Uterus (tissue), 3 donors: ENCODE measurements at regions not wholly inside any gene's neighbourhood (a gene's known extent, or its start where the extent isn't known, plus 50 kb on each side); places are given as distances from the start of the nearest gene placed in this dataset.

Experiments
- DNase-seq, 2 donors: peaks; one replicate each; pipeline ENCODE4 v3.0.0-alpha.2; 2019 to 2020
- H3K27ac ChIP-seq, 2 donors: fragments of 200-600 bp; sonication (generic); 1 replicate in 1 of 2; 2 replicates in 1 of 2; pipeline ENCODE4 v1.5.1; 2016 to 2018
- H3K27me3 ChIP-seq, 2 donors: fragments of 200-600 bp; sonication (generic); one replicate each; pipeline ENCODE4 v1.5.1; 2018 to 2019; ENCODE audit warnings: control low read depth in 1 of 2
- H3K36me3 ChIP-seq, 2 donors: fragments of 200-600 bp; sonication (generic); one replicate each; pipeline ENCODE4 v1.5.1; 2019; ENCODE audit warnings: control low read depth in 1 of 2
- H3K4me1 ChIP-seq, 2 donors: fragments of 200-600 bp; sonication (generic); one replicate each; pipeline ENCODE4 v1.5.1; 2018 to 2019; ENCODE audit warnings: control low read depth in 1 of 2
- H3K4me3 ChIP-seq, 2 donors: fragments of 200-600 bp; sonication (generic); 1 replicate in 1 of 2; 2 replicates in 1 of 2; pipeline ENCODE4 v1.5.1; 2018 to 2019; ENCODE audit warnings: mild to moderate bottlenecking in 1 of 2
- H3K9me3 ChIP-seq, 2 donors: fragments of 200-600 bp; sonication (generic); one replicate each; pipeline ENCODE4 v1.5.1; 2019; ENCODE audit warnings: control low read depth in 1 of 2
- CTCF ChIP-seq, 4 experiments: fragments of 200-600 bp in 2 of 4; fragments of 450-650 bp in 2 of 4; sonication (generic) in 2 of 4; IDR thresholded peaks; one replicate each; pipeline ENCODE4 v1.5.1; 2016 to 2019; ENCODE audit warnings: antibody characterized with exemption in 4 of 4, mild to moderate bottlenecking in 2 of 4, moderate library complexity in 1 of 4
- POLR2A ChIP-seq, 2 donors: fragments of 450-650 bp; IDR thresholded peaks; one replicate each; pipeline ENCODE4 v1.6.1; 2016; ENCODE audit warnings: antibody characterized with exemption in 2 of 2, mild to moderate bottlenecking in 1 of 2, moderate library complexity in 1 of 2
- intact Hi-C: fragments of 100-400 bp; cut with DNase I; formaldehyde crosslinking; loops from one replicate; pipeline ENCODE4 v1.15.1; 2023; ENCODE audit warnings: low total_unique reads
- donor health status: DM: yes; HTN: yes; CAD: no.

GRCh38 chr2:223669453-223670225 lies 67.5 kb upstream of the SCG2 start:
- no peak for TF ChIP-seq CTCF (IDR thresholded peaks at IDR 0.05)
- TF ChIP-seq POLR2A (IDR thresholded peaks at IDR 0.05): no peak
- H3K27ac ChIP-seq: no peak overlapping the region
- no peaks in the 10 kb centered on the region for H3K27me3 ChIP-seq
- H3K36me3 ChIP-seq: no peaks in the 10 kb centered on the region
- no peaks in the 10 kb centered on the region for H3K9me3 ChIP-seq
- intact Hi-C loops: no loop called here
- no peaks in the 10 kb centered on the region for H3K4me1 ChIP-seq
- no peak overlapping the region for H3K4me3 ChIP-seq
- no peak for DNase-seq

DNA sequence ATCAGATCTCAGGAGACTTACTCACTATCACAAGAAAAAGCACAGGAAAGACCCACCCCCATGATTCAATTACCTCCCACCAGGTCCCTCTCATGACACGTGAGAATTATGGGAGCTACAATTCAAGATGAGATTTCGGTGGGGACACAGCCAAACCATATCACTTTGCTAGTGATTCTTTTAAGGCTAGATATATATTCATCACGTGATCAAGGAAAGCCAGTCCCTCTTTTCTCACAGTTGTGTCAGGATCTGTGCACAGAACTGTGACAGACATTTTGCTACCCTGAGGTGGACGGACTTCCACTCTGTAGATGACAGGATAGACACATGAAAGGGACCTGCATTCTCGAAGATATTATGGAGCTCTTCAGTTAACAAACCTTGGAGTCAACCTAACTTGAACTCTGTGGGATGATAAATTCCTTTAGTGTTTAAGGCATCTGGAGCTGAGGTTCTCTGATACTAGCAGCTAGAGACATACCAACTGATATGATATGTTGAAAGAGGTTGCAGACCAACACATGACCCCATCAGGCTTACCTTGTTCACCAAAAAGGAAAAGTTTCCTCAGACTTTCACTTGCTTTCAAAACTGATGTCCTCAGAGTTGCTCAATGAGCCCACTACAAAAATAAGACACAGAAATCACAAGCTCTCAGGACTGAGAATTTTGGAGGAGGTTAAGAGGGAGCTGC lies 66.3 kb upstream of the SCG2 start:
- DNase-seq: no peak
- Histone ChIP-seq H3K4me1 (no peaks in the 10 kb centered on the region), H3K36me3 (no peaks in the 10 kb centered on the region), H3K27ac (no peak overlapping the region), H3K9me3 (no peaks in the 10 kb centered on the region), H3K27me3 (no peaks in the 10 kb centered on the region), H3K4me3 (no peak overlapping the region)
- TF ChIP-seq POLR2A (IDR thresholded peaks at IDR 0.05): no peak
- no peak for TF ChIP-seq CTCF (IDR thresholded peaks at IDR 0.05)
- intact Hi-C loops: no loop called here

- Histone ChIP-seq H3K27ac (no peak overlapping the region), H3K9me3 (no peaks in the 10 kb centered on the region), H3K4me1 (no peaks in the 10 kb centered on the region), H3K36me3 (no peaks in the 10 kb centered on the region), H3K27me3 (no peaks in the 10 kb centered on the region), H3K4me3 (no peak overlapping the region)
- intact Hi-C loops: no loop called here
- no peak for TF ChIP-seq CTCF (IDR thresholded peaks at IDR 0.05)
- no peak for TF ChIP-seq POLR2A (IDR thresholded peaks at IDR 0.05)
- DNase-seq: no peak
Measured at GRCh38 chr2:223654384-223654915, 52.3 kb upstream of the SCG2 start.

- Histone ChIP-seq H3K36me3 (no peaks in the 10 kb centered on the region), H3K4me3 (no peak overlapping the region), H3K4me1 (no peaks in the 10 kb centered on the region), H3K27me3 (no peaks in the 10 kb centered on the region), H3K27ac (no peak overlapping the region), H3K9me3 (no peaks in the 10 kb centered on the region)
- no peak for DNase-seq
- intact Hi-C loops: no loop called here
- TF ChIP-seq POLR2A (IDR thresholded peaks at IDR 0.05) (no peak), CTCF (IDR thresholded peaks at IDR 0.05) (no peak)
Measured at GRCh38 chr2:223652902-223653301, 50.7 kb upstream of the SCG2 start.

- Histone ChIP-seq H3K36me3 (no peaks in the 10 kb centered on the region), H3K9me3 (no peaks in the 10 kb centered on the region), H3K4me1 (no peaks in the 10 kb centered on the region), H3K27ac (no peak overlapping the region), H3K27me3 (no peaks in the 10 kb centered on the region), H3K4me3 (no peak overlapping the region)
- intact Hi-C loops: no loop called here
- no peak for TF ChIP-seq POLR2A (IDR thresholded peaks at IDR 0.05)
- TF ChIP-seq CTCF (IDR thresholded peaks at IDR 0.05): no peak
- no peak for DNase-seq
Measured at GRCh38 chr2:223652122-223652521, 50.0 kb upstream of the SCG2 start.
